ENCODE measurements at regions not wholly inside any gene's neighbourhood (a gene's known extent, or its start where the extent isn't known, plus 50 kb on each side); places are given as distances from the start of the nearest gene placed in this dataset.

GRCh38 chr14:51552275-51552674 lies 99.4 kb upstream of the FRMD6 start:
- TF ChIP-seq, protein P1, sequence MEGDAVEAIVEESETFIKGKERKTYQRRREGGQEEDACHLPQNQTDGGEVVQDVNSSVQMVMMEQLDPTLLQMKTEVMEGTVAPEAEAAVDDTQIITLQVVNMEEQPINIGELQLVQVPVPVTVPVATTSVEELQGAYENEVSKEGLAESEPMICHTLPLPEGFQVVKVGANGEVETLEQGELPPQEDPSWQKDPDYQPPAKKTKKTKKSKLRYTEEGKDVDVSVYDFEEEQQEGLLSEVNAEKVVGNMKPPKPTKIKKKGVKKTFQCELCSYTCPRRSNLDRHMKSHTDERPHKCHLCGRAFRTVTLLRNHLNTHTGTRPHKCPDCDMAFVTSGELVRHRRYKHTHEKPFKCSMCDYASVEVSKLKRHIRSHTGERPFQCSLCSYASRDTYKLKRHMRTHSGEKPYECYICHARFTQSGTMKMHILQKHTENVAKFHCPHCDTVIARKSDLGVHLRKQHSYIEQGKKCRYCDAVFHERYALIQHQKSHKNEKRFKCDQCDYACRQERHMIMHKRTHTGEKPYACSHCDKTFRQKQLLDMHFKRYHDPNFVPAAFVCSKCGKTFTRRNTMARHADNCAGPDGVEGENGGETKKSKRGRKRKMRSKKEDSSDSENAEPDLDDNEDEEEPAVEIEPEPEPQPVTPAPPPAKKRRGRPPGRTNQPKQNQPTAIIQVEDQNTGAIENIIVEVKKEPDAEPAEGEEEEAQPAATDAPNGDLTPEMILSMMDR (IDR thresholded peaks at IDR 0.05 in 2 of 3, conservative IDR thresholded peaks at IDR 0.05 in 1 of 3; ENCODE audit: borderline replicate concordance in 1 of 3, insufficient read depth in 1 of 3, low read depth in 2 of 3, low read length in 2 of 3), result peak in 2 of 3 experiments; percentile 45 to 49; a peak in 4 of 6 replicates
- TF ChIP-seq TCF7L2 (IDR thresholded peaks at IDR 0.05; ENCODE audit: borderline replicate concordance, extremely low read depth, insufficient read depth, insufficient read length), result no peak
- TF ChIP-seq RAD21 (IDR thresholded peaks at IDR 0.05; ENCODE audit: low read depth), result no peak
- TF ChIP-seq YY1 (IDR thresholded peaks at IDR 0.05; ENCODE audit: extremely low read depth, insufficient replicate concordance, low read depth, low read length), result no peak
- TF ChIP-seq SIN3A (IDR thresholded peaks at IDR 0.05; ENCODE audit: low read depth), result no peak
- TF ChIP-seq EZH2 (IDR thresholded peaks at IDR 0.05), result no peak
